Endothelial cell of umbilical vein (primary cell): ENCODE measurements at regions not wholly inside any gene's neighbourhood (a gene's known extent, or its start where the extent isn't known, plus 50 kb on each side); places are given as distances from the start of the nearest gene placed in this dataset.
"Not testable (repeated sequence)": the region's sequence is repeated elsewhere in the genome, so short reads cannot be mapped to it uniquely, and the experiment has no call there.

Source experiments
- EZH2 ChIP-seq: IDR thresholded peaks from 2 replicates; pipeline ENCODE4 v1.6.1; 2012; ENCODE audit warnings: borderline replicate concordance, low read depth, mild to moderate bottlenecking, moderate library complexity, low read length, inconsistent platforms; ENCODE audit not compliant: severe bottlenecking
- FOS ChIP-seq: IDR thresholded peaks from 2 replicates; pipeline ENCODE4 v1.6.1; 2011; ENCODE audit warnings: mild to moderate bottlenecking, low read length, moderate library complexity, borderline replicate concordance; ENCODE audit not compliant: insufficient read depth
- JUN ChIP-seq: IDR thresholded peaks from 2 replicates; pipeline ENCODE4 v1.6.1; 2011; ENCODE audit warnings: borderline replicate concordance, low read depth; ENCODE audit not compliant: insufficient read length, insufficient read depth
- MAX ChIP-seq: IDR thresholded peaks from 2 replicates; pipeline ENCODE4 v1.6.1; 2011; ENCODE audit not compliant: insufficient read depth, insufficient read length
- MYC ChIP-seq: IDR thresholded peaks from one replicate; pipeline ENCODE4 v1.6.1; 2011; ENCODE audit warnings: mild to moderate bottlenecking, low read depth, low read length
- POLR2A ChIP-seq: IDR thresholded peaks from 2 replicates; pipeline ENCODE4 v1.6.1; 2012; ENCODE audit warnings: low read depth, mild to moderate bottlenecking, control low read depth, low read length
- POLR2AphosphoS5 ChIP-seq: IDR thresholded peaks from 2 replicates; pipeline ENCODE4 v1.6.1; 2012; ENCODE audit warnings: low read depth, mild to moderate bottlenecking, control low read depth, low read length, moderate library complexity; ENCODE audit not compliant: insufficient read depth
- TF ChIP-seq, protein P1 (sequence below), 2 donors: IDR thresholded peaks; 1 replicate in 1 of 2; 2 replicates in 1 of 2; pipeline ENCODE4 v1.5.1; 2011; ENCODE audit warnings: low read length in 2 of 2, mild to moderate bottlenecking in 2 of 2, moderate library complexity in 2 of 2, control low read depth in 1 of 2, inconsistent platforms in 1 of 2, low read depth in 1 of 2; ENCODE audit not compliant: insufficient read depth in 1 of 2; ENCODE audit errors: extremely low read depth in 1 of 2

DNA sequence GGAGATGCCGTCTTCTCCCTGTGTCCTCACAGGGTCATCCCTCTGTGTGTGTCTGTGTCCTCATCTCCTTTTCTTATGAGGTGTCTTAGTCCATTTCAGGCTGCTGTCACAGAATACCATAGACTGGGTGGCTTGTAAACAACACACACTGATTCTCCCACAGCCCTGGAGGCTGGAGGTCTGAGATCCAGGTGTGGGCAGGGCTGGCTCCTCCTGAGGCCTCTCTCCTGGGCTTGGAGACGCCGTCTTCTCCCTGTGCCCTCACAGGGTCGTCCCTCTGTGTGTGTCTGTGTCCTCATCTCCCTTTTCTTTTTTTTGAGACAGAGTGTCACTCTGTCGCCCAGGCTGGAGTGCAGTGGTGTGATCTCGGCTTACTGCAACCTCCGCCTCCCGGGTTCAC, 75.9 kb downstream of the CRLF2 start:
- TF ChIP-seq, protein P1, sequence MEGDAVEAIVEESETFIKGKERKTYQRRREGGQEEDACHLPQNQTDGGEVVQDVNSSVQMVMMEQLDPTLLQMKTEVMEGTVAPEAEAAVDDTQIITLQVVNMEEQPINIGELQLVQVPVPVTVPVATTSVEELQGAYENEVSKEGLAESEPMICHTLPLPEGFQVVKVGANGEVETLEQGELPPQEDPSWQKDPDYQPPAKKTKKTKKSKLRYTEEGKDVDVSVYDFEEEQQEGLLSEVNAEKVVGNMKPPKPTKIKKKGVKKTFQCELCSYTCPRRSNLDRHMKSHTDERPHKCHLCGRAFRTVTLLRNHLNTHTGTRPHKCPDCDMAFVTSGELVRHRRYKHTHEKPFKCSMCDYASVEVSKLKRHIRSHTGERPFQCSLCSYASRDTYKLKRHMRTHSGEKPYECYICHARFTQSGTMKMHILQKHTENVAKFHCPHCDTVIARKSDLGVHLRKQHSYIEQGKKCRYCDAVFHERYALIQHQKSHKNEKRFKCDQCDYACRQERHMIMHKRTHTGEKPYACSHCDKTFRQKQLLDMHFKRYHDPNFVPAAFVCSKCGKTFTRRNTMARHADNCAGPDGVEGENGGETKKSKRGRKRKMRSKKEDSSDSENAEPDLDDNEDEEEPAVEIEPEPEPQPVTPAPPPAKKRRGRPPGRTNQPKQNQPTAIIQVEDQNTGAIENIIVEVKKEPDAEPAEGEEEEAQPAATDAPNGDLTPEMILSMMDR (IDR thresholded peaks at IDR 0.05; ENCODE audit: extremely low read depth in 1 of 2, insufficient read depth in 1 of 2, low read depth in 1 of 2, low read length in 2 of 2): not testable (repeated sequence)
- not testable (repeated sequence) for TF ChIP-seq POLR2AphosphoS5, EZH2, JUN, MYC, POLR2A, MAX, FOS
